Gastroesophageal sphincter (tissue), 4 donors: ENCODE measurements at regions not wholly inside any gene's neighbourhood (a gene's known extent, or its start where the extent isn't known, plus 50 kb on each side); places are given as distances from the start of the nearest gene placed in this dataset.

ENCODE experiments used
- ATAC-seq: fragments of 150-250 bp; one replicate; pipeline ENCODE4 v1.9.1; 2016; ENCODE audit warnings: mild to moderate bottlenecking, moderate library complexity
- H3K27ac ChIP-seq, 4 donors: fragments of 200-600 bp; sonication (generic) in 3 of 4; 1 replicate in 3 of 4; 2 replicates in 1 of 4; pipeline ENCODE4 v1.5.1; 2016 to 2019
- H3K27me3 ChIP-seq: fragments of 200-600 bp; sonication (generic); one replicate; pipeline ENCODE4 v1.5.1; 2019
- H3K36me3 ChIP-seq, 2 donors: fragments of 200-600 bp; sonication (generic); one replicate each; pipeline ENCODE4 v1.5.1; 2019; ENCODE audit warnings: control low read depth in 1 of 2
- H3K4me1 ChIP-seq, 3 donors: fragments of 200-600 bp; sonication (generic); 1 replicate in 2 of 3; 2 replicates in 1 of 3; pipeline ENCODE4 v1.5.1; 2016 to 2019; ENCODE audit warnings: control low read depth in 2 of 3
- H3K4me3 ChIP-seq, 2 donors: fragments of 200-600 bp; sonication (generic); one replicate each; pipeline ENCODE4 v1.5.1; 2019; ENCODE audit warnings: mild to moderate bottlenecking in 1 of 2, moderate library complexity in 1 of 2
- H3K9me3 ChIP-seq, 3 donors: fragments of 200-600 bp; sonication (generic); one replicate each; pipeline ENCODE4 v1.5.1; 2017 to 2019; ENCODE audit warnings: control low read depth in 2 of 3
- CTCF ChIP-seq, 4 experiments: fragments of 200-600 bp in 2 of 4; fragments of 450-650 bp in 2 of 4; sonication (generic) in 1 of 4; IDR thresholded peaks; one replicate each; pipeline ENCODE4 v1.5.1; 2017 to 2019; ENCODE audit warnings: antibody characterized with exemption in 4 of 4, mild to moderate bottlenecking in 2 of 4, moderate library complexity in 2 of 4
- EP300 ChIP-seq: sonication (generic); formaldehyde crosslinking; IDR thresholded peaks from one replicate; pipeline ENCODE4 v1.6.1; 2017; ENCODE audit warnings: antibody characterized with exemption, mild to moderate bottlenecking
- POLR2A ChIP-seq, 2 donors: fragments of 450-650 bp; IDR thresholded peaks; one replicate each; pipeline ENCODE4 v1.6.1; 2017; ENCODE audit warnings: antibody characterized with exemption in 2 of 2, mild to moderate bottlenecking in 2 of 2, moderate library complexity in 1 of 2
- POLR2AphosphoS5 ChIP-seq: sonication (generic); formaldehyde crosslinking; IDR thresholded peaks from one replicate; pipeline ENCODE4 v1.6.1; 2017; ENCODE audit warnings: antibody characterized with exemption
- WGBS, 2 donors: methylation state at CpG; one replicate each; pipeline ENCODE4 v1.1.5; 2018; ENCODE audit warnings: low coverage in 1 of 2; 5-methylcytosine and 5-hydroxymethylcytosine counted together

- no peak overlapping the region for H3K27ac ChIP-seq
- no peaks in the 10 kb centered on the region for H3K27me3 ChIP-seq
- no peak for ATAC-seq
- no peaks in the 10 kb centered on the region for H3K9me3 ChIP-seq
- TF ChIP-seq POLR2AphosphoS5 (no peak), CTCF (IDR thresholded peaks at IDR 0.05) (no peak), POLR2A (IDR thresholded peaks at IDR 0.05) (no peak), EP300 (no peak)
- WGBS, 2 donors, result 84 to 88% methylated on average over 3 to 7 of the region's 7 CpGs
- H3K4me1 ChIP-seq, result no peaks in the 10 kb centered on the region
- H3K4me3 ChIP-seq, result no peak overlapping the region
- H3K36me3 ChIP-seq, result no peaks in the 10 kb centered on the region
Observed at GRCh38 chr6:14373648-14374437, 256.3 kb downstream of the CD83 start.

GRCh38 chr6:14375930-14376329 lies 258.4 kb downstream of the CD83 start:
- no peak for TF ChIP-seq CTCF (IDR thresholded peaks at IDR 0.05)
- no peak for TF ChIP-seq POLR2AphosphoS5
- no peak for TF ChIP-seq POLR2A (IDR thresholded peaks at IDR 0.05)
- TF ChIP-seq EP300, result no peak
- H3K4me3 ChIP-seq, result no peak overlapping the region
- H3K36me3 ChIP-seq, result no peaks in the 10 kb centered on the region
- H3K27ac ChIP-seq, result no peak overlapping the region
- H3K9me3 ChIP-seq, result no peaks in the 10 kb centered on the region
- ATAC-seq, result no peak
- no peaks in the 10 kb centered on the region for H3K4me1 ChIP-seq
- WGBS, 2 donors, result 63% methylated on average over 1 of the region's 1 CpG; no CpG with 5 or more reads in 1 of the 2 donors
- H3K27me3 ChIP-seq, result no peaks in the 10 kb centered on the region

- Histone ChIP-seq H3K36me3 (no peaks in the 10 kb centered on the region), H3K4me1 (no peaks in the 10 kb centered on the region), H3K9me3 (no peaks in the 10 kb centered on the region), H3K27me3 (no peaks in the 10 kb centered on the region), H3K27ac (no peak overlapping the region), H3K4me3 (no peak overlapping the region)
- TF ChIP-seq POLR2AphosphoS5 (no peak), CTCF (IDR thresholded peaks at IDR 0.05) (no peak), POLR2A (IDR thresholded peaks at IDR 0.05) (no peak), EP300 (no peak)
- ATAC-seq, result no peak
- 78 to 86% methylated on average over 2 to 3 of the region's 3 CpGs for WGBS, 2 donors
Observed at GRCh38 chr6:14379568-14379967, 262.0 kb downstream of the CD83 start.

- H3K9me3 ChIP-seq, result no peaks in the 10 kb centered on the region
- WGBS, 2 donors, result 77 to 83% methylated on average over 7 of the region's 10 CpGs
- no peak overlapping the region for H3K4me3 ChIP-seq
- no peaks in the 10 kb centered on the region for H3K4me1 ChIP-seq
- TF ChIP-seq POLR2A (IDR thresholded peaks at IDR 0.05) (no peak), CTCF (IDR thresholded peaks at IDR 0.05) (no peak), POLR2AphosphoS5 (no peak), EP300 (no peak)
- H3K27ac ChIP-seq, result no peak overlapping the region
- H3K27me3 ChIP-seq, result no peaks in the 10 kb centered on the region
- no peaks in the 10 kb centered on the region for H3K36me3 ChIP-seq
- no peak for ATAC-seq
Observed at GRCh38 chr6:14380086-14380820, 262.7 kb downstream of the CD83 start.
